ENCODE measurements at regions not wholly inside any gene's neighbourhood (a gene's known extent, or its start where the extent isn't known, plus 50 kb on each side); places are given as distances from the start of the nearest gene placed in this dataset.

DNA sequence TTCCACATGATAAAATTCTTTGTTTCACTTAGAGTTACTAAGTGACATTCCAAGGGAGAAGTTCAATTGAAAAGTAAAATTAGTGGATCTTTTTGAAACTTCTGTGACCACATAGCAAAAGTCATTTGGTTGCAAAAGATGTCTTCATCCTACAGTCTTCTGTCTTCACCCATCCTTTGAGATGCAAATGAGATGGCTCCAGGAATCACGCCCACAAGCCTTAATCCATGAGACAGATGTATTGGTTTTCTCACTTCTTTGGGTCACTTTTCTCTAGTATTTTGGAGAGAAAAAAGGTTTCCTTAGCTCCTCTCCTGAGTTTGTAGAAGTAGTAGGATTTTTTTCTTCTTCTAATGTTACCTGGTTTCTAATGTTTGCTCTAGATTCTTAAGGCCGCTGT, 259.5 kb upstream of the SLC10A2 start:
- TF ChIP-seq JUN (IDR thresholded peaks at IDR 0.05; ENCODE audit: low read depth, low read length): no peak
- no peak for TF ChIP-seq USF2 (IDR thresholded peaks at IDR 0.05; ENCODE audit: low read length)
- TF ChIP-seq POLR2AphosphoS5 (IDR thresholded peaks at IDR 0.05; ENCODE audit: low read depth, low read length): no peak
- TF ChIP-seq SIN3A (conservative IDR thresholded peaks at IDR 0.05 in 1 of 2, IDR thresholded peaks at IDR 0.05 in 1 of 2; ENCODE audit: low read depth in 1 of 2, low read length in 2 of 2): no peak
- no peak for TF ChIP-seq CTCF (IDR thresholded peaks at IDR 0.05; ENCODE audit: control extremely low read depth in 1 of 3, insufficient read depth in 1 of 3, low read depth in 1 of 3, low read length in 3 of 3)
- TF ChIP-seq CREB1 (IDR thresholded peaks at IDR 0.05): no peak
- TF ChIP-seq CBX5 (IDR thresholded peaks at IDR 0.05; ENCODE audit: low read depth, low read length): no peak
- no peak for TF ChIP-seq TAF7 (optimal IDR thresholded peaks at IDR 0.05; ENCODE audit: borderline replicate concordance, low read depth, low read length)
- no peak for TF ChIP-seq GTF2F1 (IDR thresholded peaks at IDR 0.05; ENCODE audit: borderline replicate concordance, low read depth, low read length)
- TF ChIP-seq TCF12 (IDR thresholded peaks at IDR 0.05; ENCODE audit: low read depth, low read length): no peak
- TF ChIP-seq ASH2L (IDR thresholded peaks at IDR 0.05; ENCODE audit: low read length): no peak
- TF ChIP-seq CHD2 (IDR thresholded peaks at IDR 0.05; ENCODE audit: low read length): no peak
